Stimulated activated CD4-positive, alpha-beta T cell treated with anti-CD3 and anti-CD28 coated beads, TNF-alpha, amount 100 ng/mL, for 1 hour (primary cell): ENCODE measurements at regions not wholly inside any gene's neighbourhood (a gene's known extent, or its start where the extent isn't known, plus 50 kb on each side); places are given as distances from the start of the nearest gene placed in this dataset.

Experiments used
- DNase-seq, 3 donors: peaks; one replicate each; pipeline ENCODE4 v3.0.0-alpha.2; 2020; ENCODE audit warnings: low read depth in 3 of 3, low spot score in 1 of 3

DNA sequence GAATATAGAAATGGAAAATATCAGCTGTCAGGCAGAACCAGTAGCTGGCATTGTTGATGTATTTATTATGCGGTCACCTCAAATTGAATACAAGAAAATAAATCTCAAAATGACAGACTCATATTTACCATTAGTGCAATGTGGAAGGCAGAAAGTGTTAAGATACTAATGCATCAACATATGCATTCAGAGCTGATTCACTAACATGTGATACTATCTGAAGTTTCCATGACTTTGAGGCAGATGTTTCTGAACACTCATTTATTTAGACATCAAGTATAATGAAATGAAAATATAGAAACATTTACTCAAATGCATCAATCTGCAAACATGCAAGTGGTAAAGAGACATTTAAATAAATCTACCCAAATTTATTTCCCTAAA, 474.2 kb upstream of the SLC10A2 start:
- no peak for DNase-seq

DNA sequence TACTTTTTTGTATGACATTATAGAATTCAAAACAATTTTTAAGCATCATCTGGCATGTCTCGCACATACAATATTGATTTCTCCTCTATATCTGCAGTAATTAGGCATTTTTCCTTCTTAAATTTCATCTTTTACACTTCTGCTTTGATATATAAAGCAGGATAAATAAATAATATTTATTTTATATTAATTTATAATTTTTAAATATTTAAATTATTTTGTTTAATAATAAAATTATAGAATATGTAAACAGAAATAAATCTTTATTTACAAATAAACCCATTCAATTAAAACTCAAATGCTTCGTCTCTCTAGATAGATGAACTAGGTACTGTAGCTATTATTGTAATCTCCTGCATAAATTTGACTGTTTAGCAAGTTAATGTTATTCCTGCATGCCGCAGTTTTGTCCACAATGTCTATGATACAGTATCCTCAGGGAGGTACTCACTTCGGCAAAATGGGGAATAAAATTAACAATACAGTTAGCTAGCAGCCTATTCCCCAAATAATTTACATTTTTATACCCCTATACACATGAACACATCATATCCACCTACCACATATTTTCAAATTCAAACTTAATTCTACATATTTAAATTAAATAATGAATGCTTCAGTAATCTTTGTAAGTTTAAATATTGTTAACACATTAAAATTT, 473.6 kb upstream of the SLC10A2 start:
- no peak for DNase-seq

- no peak for DNase-seq
These were observed 473.0 kb upstream of the SLC10A2 start for GRCh38 chr13:103539265-103539664.

- DNase-seq: no peak
These were observed 471.4 kb upstream of the SLC10A2 start for GRCh38 chr13:103537616-103538015.

DNA sequence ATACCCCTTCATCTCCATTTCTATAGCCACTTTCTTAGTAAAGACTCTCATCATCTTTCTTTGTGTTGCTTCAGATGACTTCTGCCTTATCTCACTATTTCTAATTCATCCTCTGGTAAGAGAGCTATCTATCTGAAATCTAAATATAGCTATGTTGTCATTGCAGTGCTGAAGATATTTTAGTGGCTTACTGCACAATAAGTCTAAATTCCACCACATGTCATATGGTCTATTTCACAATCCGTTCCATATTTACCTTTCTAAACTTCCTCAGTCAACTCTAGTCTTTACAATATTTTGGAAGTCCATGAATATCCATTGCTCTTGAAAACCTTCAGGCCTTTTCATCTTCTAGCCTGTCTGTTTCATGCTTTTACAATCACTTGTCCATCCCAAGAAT, 465.1 kb upstream of the SLC10A2 start:
- DNase-seq: no peak

GRCh38 chr13:103528437-103528836, 462.2 kb upstream of the SLC10A2 start:
- DNase-seq: no peak

- DNase-seq: no peak
These were observed 459.3 kb upstream of the SLC10A2 start for GRCh38 chr13:103525530-103525929.

- no peak for DNase-seq
These were observed 457.6 kb upstream of the SLC10A2 start for GRCh38 chr13:103523858-103524257.

DNA sequence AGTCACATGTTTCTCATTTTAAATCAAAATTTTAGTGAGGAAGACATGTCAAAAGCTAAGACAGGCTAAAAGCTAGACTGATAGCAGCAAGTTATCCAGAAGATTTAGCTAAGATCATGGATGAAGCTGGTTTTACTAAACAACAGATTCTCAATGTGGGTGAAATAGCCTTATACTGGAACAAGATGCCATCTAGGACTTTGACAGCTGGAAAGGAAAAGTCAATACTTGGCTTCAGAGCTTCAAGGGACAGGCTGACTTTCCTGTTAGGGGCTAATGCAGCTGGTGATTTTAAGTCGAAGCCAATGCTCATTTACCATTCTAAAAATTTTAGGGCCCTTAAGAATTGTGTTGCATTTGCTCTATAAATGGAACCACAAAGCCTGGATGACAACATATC, 455.3 kb upstream of the SLC10A2 start:
- no peak for DNase-seq

DNA sequence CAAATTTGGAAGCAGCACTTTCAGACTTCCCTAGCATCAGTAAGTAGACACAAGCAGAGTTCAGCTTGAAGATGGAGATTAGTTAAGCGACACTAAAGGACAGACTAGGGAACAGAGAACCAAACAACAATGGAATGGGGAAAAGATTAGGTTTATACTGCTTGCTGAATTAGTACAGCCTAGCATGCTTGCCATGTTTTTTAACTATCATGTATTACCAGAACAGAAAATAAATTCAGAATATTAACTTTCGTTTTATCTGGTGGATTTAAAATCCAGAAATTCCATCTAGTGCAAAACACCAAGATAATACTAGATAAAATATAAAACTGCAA, 451.5 kb upstream of the SLC10A2 start:
- DNase-seq: no peak

DNA sequence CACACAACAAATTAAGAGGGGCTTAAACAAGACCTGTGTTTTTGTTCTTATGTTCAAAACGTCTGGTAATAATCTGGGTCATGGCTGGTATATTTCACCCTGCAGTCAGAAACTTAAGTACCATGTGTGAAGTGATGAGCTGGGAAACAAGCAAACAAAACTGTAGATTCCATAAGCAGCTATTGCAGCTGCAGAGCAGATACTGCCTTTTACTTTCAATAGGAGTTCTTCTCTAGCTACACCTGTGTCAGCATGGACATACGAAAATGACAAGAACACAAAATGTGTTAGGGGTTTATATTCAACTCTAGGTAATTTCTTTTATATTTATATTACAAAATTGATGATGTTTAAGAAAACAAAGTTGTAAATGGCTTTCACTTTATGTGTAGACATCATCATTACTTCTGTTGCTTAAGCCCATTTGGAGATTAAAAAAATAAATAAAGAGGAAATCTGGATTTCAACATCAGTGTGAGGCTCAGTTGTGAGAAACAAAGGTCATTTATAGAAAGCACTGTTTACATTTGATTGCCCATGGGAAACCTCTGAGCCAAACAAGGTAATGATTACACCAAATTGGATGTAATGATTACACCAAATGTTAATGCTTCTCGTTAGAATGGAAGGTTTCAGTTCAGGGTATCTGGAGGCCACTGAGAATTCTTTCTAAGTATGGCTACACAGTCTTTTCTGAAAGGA, 451.0 kb upstream of the SLC10A2 start:
- DNase-seq: no peak

DNA sequence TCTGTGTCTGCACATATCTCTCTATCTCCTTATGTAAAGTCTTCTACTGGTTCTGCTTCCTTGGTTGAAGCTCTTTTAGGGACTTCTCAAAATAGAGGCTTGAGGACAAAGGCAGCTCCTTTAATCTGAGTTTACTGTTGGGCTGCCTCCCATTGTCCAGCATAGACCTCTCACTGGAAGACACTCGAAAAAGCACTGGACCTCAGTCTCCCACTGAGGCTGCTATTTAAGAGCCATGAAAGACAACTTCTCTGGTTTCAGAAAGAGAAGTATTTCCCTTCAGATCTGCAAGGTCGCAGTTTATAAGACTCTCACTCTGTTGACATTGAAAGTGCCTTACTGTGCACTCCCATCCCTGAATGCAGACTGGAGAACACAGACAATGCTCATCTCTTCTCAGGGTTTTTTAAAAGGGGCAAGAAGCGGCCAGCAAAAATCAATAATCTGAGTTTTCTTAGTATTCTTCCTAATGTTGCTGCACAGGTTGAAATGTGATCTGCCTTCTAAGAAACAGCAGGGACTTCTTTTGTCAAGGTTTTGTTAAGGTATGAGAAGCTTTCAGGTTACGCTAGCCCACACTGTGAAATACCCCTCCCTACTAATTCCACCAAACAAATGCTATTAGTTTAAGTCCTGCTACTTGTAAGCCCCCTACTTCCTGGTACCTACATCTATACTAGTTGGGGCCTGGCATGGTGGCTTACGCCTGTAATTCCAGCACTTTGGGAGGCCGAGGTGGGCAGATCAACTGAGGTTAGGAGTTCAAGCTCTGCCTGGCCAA, 450.0 kb upstream of the SLC10A2 start:
- no peak for DNase-seq

DNA sequence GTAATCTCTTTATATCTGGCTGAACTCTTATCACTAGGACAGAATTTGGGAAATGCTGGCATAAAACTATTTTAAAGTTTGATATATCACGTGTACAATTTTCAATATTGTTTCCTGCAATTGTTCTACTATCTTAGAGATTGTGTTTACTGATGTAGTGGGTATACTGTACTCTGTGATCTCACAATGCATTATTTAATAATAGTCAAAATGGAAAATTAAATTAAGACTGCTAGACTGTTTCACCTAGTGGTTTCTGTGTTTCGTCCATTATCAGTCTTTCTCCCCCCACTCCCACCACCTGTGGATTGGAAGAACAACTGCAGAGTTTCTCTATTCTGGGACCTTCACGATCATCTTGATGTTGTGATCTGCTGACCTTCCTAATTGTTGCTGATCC, 449.2 kb upstream of the SLC10A2 start:
- no peak for DNase-seq

DNA sequence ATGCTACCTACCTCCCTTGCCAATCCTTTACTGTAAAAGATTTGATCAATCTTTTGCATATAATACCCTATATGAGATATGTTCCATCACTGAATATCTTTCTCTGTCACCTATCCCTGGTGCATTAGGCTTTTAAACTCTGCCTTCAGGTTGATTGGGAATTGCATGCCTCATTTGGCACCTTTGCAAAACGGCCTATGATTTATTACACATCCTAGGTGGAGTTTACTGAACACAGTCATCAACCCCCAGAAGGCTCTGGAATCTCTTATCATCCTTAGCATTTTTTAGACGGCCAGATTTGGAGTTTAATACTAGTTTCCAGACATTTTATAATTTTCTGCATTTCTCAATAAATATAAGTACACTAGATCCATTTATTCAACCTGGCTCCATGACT, 448.4 kb upstream of the SLC10A2 start:
- DNase-seq: no peak

- DNase-seq: no peak
These were observed 448.0 kb upstream of the SLC10A2 start for GRCh38 chr13:103514188-103514587.

DNA sequence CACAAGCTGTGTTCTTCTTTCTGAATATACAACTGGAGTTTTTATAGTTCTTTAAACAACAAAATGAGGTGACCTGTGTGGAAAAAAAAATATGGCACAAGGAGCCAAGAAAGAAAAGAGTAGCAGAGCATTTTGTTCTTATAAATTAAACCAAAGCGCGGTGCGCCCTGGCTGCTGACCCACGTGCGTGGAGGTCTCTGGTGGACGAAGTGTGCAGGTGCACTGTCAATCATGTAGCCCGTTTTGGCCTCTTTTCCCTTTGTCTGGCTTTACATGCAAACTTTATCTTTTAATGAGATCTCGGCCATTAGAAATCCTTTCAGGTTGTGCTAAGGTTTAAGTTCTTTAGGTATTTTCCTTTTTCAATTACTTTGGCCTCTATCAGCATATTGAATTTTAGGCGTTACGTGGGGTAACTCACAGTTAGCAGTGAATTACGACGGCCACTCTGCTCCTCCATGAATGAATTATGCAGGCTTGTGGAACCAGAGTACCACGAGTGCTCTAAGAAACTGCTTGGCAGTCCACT, 443.9 kb upstream of the SLC10A2 start:
- DNase-seq: no peak

DNA sequence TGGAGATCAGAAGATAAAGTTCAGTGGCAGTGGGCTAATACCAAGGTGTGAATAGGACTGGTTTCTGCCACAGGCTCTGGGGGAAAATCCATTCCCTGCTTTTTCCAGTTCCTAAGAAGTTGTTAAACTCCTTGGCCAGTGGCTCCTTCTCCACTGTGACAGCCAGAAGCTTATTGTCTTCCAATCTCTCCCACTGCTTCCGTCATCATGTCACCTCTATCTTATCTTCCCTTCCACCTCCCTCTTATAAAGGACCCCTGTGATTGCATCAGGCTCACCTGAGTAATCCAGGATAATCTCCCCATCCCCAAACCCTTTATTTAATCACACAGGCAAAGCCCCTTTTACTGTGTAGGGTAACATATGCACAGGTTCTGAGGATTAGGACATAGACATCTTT, 431.2 kb upstream of the SLC10A2 start:
- DNase-seq: no peak

DNA sequence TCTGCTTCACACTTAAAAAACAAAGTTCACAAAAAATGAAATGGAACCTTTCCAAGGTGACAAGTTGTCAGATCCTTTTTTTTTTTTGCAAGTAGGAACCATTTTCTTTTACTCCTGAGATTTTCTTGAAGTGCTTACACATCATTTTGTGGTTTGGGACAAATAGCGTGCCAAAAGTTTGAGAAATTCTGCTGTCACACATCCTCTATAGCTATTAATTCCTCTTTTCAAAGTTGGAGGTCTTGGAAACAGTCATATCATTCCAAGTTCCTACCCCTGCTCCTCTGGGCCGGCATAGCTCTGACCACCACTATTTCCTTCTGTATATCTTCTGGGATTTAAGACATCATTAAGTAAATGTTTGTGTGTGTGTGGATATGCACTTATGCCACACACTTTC, 421.6 kb upstream of the SLC10A2 start:
- DNase-seq: no peak

GRCh38 chr13:103473081-103473480, 406.9 kb upstream of the SLC10A2 start:
- no peak for DNase-seq

DNA sequence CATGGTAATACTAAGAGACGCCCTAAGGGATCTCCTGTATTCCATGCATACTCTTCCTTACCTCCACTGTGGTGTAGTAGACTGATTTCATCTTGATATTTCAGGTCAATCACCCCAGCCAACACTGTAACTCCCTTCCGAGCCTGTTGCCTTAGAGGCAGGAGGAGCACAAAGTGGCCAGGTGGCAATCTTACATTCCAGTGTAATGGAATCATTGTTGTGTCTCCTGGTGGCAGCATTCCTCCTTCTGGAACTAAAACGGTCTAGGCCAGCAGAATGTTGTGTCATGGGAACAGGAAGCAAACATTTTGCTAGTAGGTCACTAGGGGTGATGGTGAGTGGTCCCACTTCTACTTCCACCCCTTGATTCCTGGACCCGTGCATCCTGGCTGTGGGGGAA, 405.7 kb upstream of the SLC10A2 start:
- no peak for DNase-seq

DNA sequence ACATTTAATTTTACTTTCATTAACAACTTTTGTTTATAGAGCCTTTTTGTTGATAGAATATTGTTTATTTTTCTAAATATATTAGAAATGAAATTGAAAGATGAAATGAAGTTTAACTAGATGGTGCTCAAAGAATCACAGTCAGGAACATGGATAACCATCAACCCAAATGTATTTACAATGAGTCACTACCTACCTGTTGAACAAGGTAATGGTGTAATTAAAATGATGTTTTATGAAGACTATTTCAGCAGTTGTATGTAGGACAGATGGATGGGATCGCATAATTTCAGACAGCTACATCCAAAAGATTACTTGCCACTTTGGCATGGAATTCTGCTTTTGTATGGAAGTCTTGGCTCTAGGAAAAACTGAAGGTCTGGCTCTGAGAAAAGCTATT, 403.6 kb upstream of the SLC10A2 start:
- DNase-seq: no peak

DNA sequence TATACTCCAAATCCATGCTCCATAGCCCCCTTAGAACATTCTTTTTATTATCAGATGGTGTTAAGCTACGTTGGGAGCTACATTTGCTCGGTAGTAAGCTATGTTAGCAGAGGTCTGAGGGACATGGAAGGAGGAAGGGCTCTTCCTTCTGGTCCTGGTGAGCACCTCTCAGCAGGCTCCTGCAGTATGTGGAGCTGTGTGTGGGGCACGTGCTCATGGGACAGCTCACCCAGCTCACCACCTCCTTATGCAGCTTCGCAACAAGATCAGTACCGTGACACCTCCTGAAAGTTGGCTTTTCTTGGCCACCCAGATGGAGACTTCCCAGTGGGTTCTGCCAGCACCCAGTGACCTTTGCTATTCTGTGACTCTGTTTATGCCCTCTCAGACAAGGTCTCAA, 400.5 kb upstream of the SLC10A2 start:
- no peak for DNase-seq
